Astrocyte (in vitro differentiated cells and primary cell): ENCODE measurements at regions not wholly inside any gene's neighbourhood (a gene's known extent, or its start where the extent isn't known, plus 50 kb on each side); places are given as distances from the start of the nearest gene placed in this dataset.

ENCODE experiments used
- DNase-seq: peaks from one replicate; pipeline ENCODE4 v3.0.0-alpha.2; 2010; ENCODE audit warnings: low read depth
- FAIRE-seq: peaks from 2 replicates; lab custom pipeline; 2011; peaks lifted over from hg19 to GRCh38; lab: Jason Lieb, UNC
- H2AFZ ChIP-seq: 2 replicates; pipeline ENCODE4 v1.6.0; 2012; ENCODE audit warnings: low read depth, low read length, inconsistent platforms
- H3K27ac ChIP-seq: 2 replicates; pipeline ENCODE4 v1.5.1; 2011; ENCODE audit warnings: low read depth, low read length, inconsistent platforms
- H3K27me3 ChIP-seq: 2 replicates; pipeline ENCODE4 v1.6.0; 2011; ENCODE audit warnings: low read length, inconsistent platforms; ENCODE audit not compliant: insufficient read depth
- H3K36me3 ChIP-seq: 2 replicates; pipeline ENCODE4 v1.5.1; 2011; ENCODE audit warnings: low read length, inconsistent platforms; ENCODE audit not compliant: insufficient read depth
- H3K4me1 ChIP-seq: 2 replicates; pipeline ENCODE4 v1.5.1; 2011; ENCODE audit warnings: low read length, inconsistent platforms; ENCODE audit not compliant: insufficient read depth
- H3K4me2 ChIP-seq: 2 replicates; pipeline ENCODE4 v1.6.0; 2012; ENCODE audit warnings: low read length, inconsistent platforms
- H3K4me3 ChIP-seq: 2 replicates; pipeline ENCODE4 v1.5.1; 2011; ENCODE audit warnings: low read depth, mild to moderate bottlenecking, low read length, inconsistent platforms; ENCODE audit not compliant: insufficient read depth
- H3K79me2 ChIP-seq: 2 replicates; pipeline ENCODE4 v1.6.0; 2012; ENCODE audit warnings: mild to moderate bottlenecking, low read length, inconsistent platforms; ENCODE audit not compliant: insufficient read depth
- H3K9ac ChIP-seq: 2 replicates; pipeline ENCODE4 v1.6.0; 2012; ENCODE audit warnings: mild to moderate bottlenecking, low read length, inconsistent platforms
- H3K9me3 ChIP-seq: 2 replicates; pipeline ENCODE4 v1.5.1; 2012; ENCODE audit warnings: low read depth, mild to moderate bottlenecking, low read length, inconsistent platforms; ENCODE audit not compliant: insufficient read depth
- H4K20me1 ChIP-seq: 2 replicates; pipeline ENCODE4 v1.6.0; 2012; ENCODE audit warnings: low read length, inconsistent platforms; ENCODE audit not compliant: insufficient read depth
- H3K27ac Mint-ChIP-seq: one replicate; pipeline ENCODE4 v1.8.0; 2021; ENCODE audit warnings: mild to moderate bottlenecking, mixed read lengths; ENCODE audit not compliant: unreplicated experiment
- H3K27me3 Mint-ChIP-seq: one replicate; pipeline ENCODE4 v1.8.0; 2021; ENCODE audit warnings: low read depth, mixed read lengths; ENCODE audit not compliant: unreplicated experiment
- H3K36me3 Mint-ChIP-seq: one replicate; pipeline ENCODE4 v1.8.0; 2021; ENCODE audit warnings: low read depth, mixed read lengths; ENCODE audit not compliant: unreplicated experiment
- H3K4me1 Mint-ChIP-seq: one replicate; pipeline ENCODE4 v1.8.0; 2021; ENCODE audit warnings: low read depth, mixed read lengths; ENCODE audit not compliant: unreplicated experiment
- H3K4me3 Mint-ChIP-seq: one replicate; pipeline ENCODE4 v1.8.0; 2021; ENCODE audit warnings: mild to moderate bottlenecking, moderate library complexity, mixed read lengths; ENCODE audit not compliant: unreplicated experiment
- H3K9me3 Mint-ChIP-seq: one replicate; pipeline ENCODE4 v1.8.0; 2021; ENCODE audit warnings: mild to moderate bottlenecking, mixed read lengths; ENCODE audit not compliant: unreplicated experiment
- EZH2 ChIP-seq: IDR thresholded peaks from 2 replicates; pipeline ENCODE4 v1.6.1; 2012; ENCODE audit warnings: mild to moderate bottlenecking, low read length, inconsistent platforms; ENCODE audit not compliant: insufficient read depth
- TF ChIP-seq, protein P1 (sequence below): IDR thresholded peaks from 2 replicates; pipeline ENCODE4 v1.5.1; 2011; ENCODE audit warnings: low read depth, mild to moderate bottlenecking, inconsistent platforms, low read length, moderate library complexity; ENCODE audit not compliant: insufficient read depth

DNA sequence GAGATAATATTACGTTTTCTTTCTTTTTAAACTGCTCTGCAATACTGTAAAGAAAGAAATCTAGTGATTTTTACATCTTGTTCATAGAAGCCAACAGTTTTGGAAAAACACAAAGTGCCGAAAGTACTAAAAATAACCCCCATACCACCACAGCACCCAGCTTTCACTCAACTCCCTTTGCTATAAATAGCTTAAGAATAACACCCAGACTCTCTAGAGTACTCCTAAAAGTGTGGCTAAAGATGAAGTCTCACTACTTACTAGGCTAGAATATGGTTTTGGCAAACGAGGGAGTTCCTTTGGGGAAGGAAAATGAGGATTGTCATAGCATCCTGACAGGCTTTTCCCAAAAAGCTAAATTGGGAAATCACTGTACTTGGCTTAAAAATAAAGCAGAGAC, 151.8 kb upstream of the ANK3 start:
- FAIRE-seq (no peak), DNase-seq (no peak)
- Histone ChIP-seq H3K27ac (no peak overlapping the region), H3K9ac (no peak overlapping the region), H3K79me2 (no peaks in the 10 kb centered on the region), H2AFZ (no peak overlapping the region), H3K27me3 (no peaks in the 10 kb centered on the region), H4K20me1 (no peaks in the 10 kb centered on the region), H3K4me3 (no peak overlapping the region), H3K4me1 (peaks cover 22% of the 10 kb centered on the region), H3K36me3 (no peaks in the 10 kb centered on the region), H3K9me3 (no peaks in the 10 kb centered on the region), H3K4me2 (peak overlapping the region; percentile 18)
- Mint-ChIP-seq H3K9me3 (peaks cover 2% of the 10 kb centered on the region), H3K4me1 (peaks cover 25% of the 10 kb centered on the region), H3K27me3 (no peaks in the 10 kb centered on the region), H3K27ac (no peak overlapping the region), H3K4me3 (no peak overlapping the region), H3K36me3 (no peaks in the 10 kb centered on the region)
- no peak for TF ChIP-seq EZH2
- TF ChIP-seq, protein P1, sequence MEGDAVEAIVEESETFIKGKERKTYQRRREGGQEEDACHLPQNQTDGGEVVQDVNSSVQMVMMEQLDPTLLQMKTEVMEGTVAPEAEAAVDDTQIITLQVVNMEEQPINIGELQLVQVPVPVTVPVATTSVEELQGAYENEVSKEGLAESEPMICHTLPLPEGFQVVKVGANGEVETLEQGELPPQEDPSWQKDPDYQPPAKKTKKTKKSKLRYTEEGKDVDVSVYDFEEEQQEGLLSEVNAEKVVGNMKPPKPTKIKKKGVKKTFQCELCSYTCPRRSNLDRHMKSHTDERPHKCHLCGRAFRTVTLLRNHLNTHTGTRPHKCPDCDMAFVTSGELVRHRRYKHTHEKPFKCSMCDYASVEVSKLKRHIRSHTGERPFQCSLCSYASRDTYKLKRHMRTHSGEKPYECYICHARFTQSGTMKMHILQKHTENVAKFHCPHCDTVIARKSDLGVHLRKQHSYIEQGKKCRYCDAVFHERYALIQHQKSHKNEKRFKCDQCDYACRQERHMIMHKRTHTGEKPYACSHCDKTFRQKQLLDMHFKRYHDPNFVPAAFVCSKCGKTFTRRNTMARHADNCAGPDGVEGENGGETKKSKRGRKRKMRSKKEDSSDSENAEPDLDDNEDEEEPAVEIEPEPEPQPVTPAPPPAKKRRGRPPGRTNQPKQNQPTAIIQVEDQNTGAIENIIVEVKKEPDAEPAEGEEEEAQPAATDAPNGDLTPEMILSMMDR, result no peak

DNA sequence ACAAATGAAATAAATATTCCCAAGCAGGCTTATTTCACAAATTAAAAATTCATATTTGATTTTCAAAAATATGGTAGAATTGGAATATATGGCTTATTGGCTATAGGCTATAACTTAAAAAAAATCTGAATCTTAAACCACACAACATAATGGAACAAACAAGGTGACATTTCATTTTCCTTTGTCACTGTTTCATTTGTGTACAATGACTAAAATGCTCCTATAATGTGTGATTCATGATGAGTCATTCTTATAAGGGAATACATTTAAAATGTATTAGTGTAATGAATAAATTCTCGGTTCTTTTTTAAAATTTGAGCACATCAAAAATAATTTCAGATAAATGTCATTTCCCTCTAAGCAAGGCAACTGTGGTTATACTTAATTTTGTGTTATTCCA, 148.0 kb upstream of the ANK3 start:
- Histone ChIP-seq H4K20me1 (no peaks in the 10 kb centered on the region), H3K4me2 (no peak overlapping the region), H3K4me3 (no peak overlapping the region), H2AFZ (no peak overlapping the region), H3K4me1 (peaks cover 23% of the 10 kb centered on the region), H3K36me3 (no peaks in the 10 kb centered on the region), H3K9ac (no peak overlapping the region), H3K27me3 (no peaks in the 10 kb centered on the region), H3K79me2 (no peaks in the 10 kb centered on the region), H3K27ac (peak overlapping the region; percentile 23), H3K9me3 (no peaks in the 10 kb centered on the region)
- H3K4me1 Mint-ChIP-seq, result peaks cover 28% of the 10 kb centered on the region
- peak; percentile 42 for DNase-seq
- TF ChIP-seq, protein P1, result no peak
- no peak for TF ChIP-seq EZH2
- no peak overlapping the region for H3K27ac Mint-ChIP-seq
- FAIRE-seq, result no peak
- no peaks in the 10 kb centered on the region for H3K36me3 Mint-ChIP-seq
- no peak overlapping the region for H3K4me3 Mint-ChIP-seq
- H3K27me3 Mint-ChIP-seq, result no peaks in the 10 kb centered on the region
- H3K9me3 Mint-ChIP-seq, result peaks cover 2% of the 10 kb centered on the region

DNA sequence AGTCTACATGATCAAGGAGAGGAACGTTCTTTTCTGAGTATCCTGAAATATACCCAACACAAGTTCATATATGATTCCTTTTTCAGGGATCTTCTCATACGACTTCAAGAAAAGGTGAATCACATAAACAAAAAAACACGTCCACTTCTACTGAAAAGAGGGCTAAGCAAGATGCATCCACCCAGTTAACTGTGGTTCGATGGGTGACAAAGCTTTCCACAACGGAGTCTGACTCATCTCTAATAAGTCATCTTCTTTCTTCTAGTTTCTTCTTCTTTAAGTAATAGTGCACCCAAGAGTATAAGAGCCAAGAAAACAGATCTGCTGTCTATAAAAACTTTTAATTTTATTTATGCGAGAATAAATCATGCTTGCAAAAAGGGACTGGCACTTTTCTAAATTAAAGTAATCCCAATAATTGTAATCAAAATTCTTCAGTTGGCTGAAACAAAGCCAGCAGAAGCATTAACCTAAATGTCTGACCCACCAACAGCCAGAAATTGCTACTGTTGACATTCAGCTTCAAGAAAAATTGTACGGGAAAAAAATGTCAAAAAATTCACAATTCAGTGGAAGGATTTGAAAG, 146.9 kb upstream of the ANK3 start:
- Histone ChIP-seq H3K9ac (no peak overlapping the region), H3K27me3 (no peaks in the 10 kb centered on the region), H3K9me3 (no peaks in the 10 kb centered on the region), H3K79me2 (no peaks in the 10 kb centered on the region), H2AFZ (no peak overlapping the region), H3K4me2 (peak overlapping the region; percentile 29), H4K20me1 (no peaks in the 10 kb centered on the region), H3K4me3 (no peak overlapping the region), H3K4me1 (peaks cover 13% of the 10 kb centered on the region), H3K27ac (peak overlapping the region; percentile 5), H3K36me3 (no peaks in the 10 kb centered on the region)
- H3K27me3 Mint-ChIP-seq, result no peaks in the 10 kb centered on the region
- DNase-seq (peak; percentile 89), FAIRE-seq (no peak)
- H3K9me3 Mint-ChIP-seq, result peaks cover 2% of the 10 kb centered on the region
- H3K4me1 Mint-ChIP-seq, result peaks cover 21% of the 10 kb centered on the region
- TF ChIP-seq, protein P1, result no peak
- no peak for TF ChIP-seq EZH2
- no peak overlapping the region for H3K27ac Mint-ChIP-seq
- no peaks in the 10 kb centered on the region for H3K36me3 Mint-ChIP-seq
- H3K4me3 Mint-ChIP-seq, result no peak overlapping the region
